Tibial artery (tissue), 4 donors: ENCODE measurements at regions not wholly inside any gene's neighbourhood (a gene's known extent, or its start where the extent isn't known, plus 50 kb on each side); places are given as distances from the start of the nearest gene placed in this dataset.
"Not testable (repeated sequence)": the region's sequence is repeated elsewhere in the genome, so short reads cannot be mapped to it uniquely, and the experiment has no call there.

Source experiments
- DNase-seq, 2 donors: peaks; one replicate each; pipeline ENCODE4 v3.0.0-alpha.2; 2019
- H3K27ac ChIP-seq, 2 donors: fragments of 200-600 bp; sonication (generic) in 1 of 2; 1 replicate in 1 of 2; 2 replicates in 1 of 2; pipeline ENCODE4 v1.5.1; 2018 to 2019; ENCODE audit warnings: mild to moderate bottlenecking in 1 of 2
- H3K27me3 ChIP-seq, 2 donors: fragments of 200-600 bp; sonication (generic) in 1 of 2; one replicate each; pipeline versions ENCODE4 v1.5.1 to v1.6.0; 2016 to 2019
- H3K36me3 ChIP-seq, 3 donors: fragments of 200-600 bp; sonication (generic) in 2 of 3; one replicate each; pipeline ENCODE4 v1.5.1; 2016 to 2019; ENCODE audit warnings: mild to moderate bottlenecking in 2 of 3
- H3K4me1 ChIP-seq, 4 donors: fragments of 200-600 bp; sonication (generic) in 2 of 4; 1 replicate in 3 of 4; 2 replicates in 1 of 4; pipeline ENCODE4 v1.5.1; 2016 to 2019
- H3K4me3 ChIP-seq, 2 donors: fragments of 200-600 bp; sonication (generic) in 1 of 2; 1 replicate in 1 of 2; 2 replicates in 1 of 2; pipeline ENCODE4 v1.5.1; 2018 to 2019; ENCODE audit warnings: mild to moderate bottlenecking in 2 of 2
- H3K9me3 ChIP-seq, 3 donors: fragments of 200-600 bp; sonication (generic) in 1 of 3; one replicate each; pipeline ENCODE4 v1.5.1; 2016 to 2019
- CTCF ChIP-seq, 2 experiments: fragments of 200-600 bp in 1 of 2; fragments of 450-650 bp in 1 of 2; IDR thresholded peaks; one replicate each; pipeline ENCODE4 v1.5.1; 2017 to 2019; ENCODE audit warnings: antibody characterized with exemption in 2 of 2, mild to moderate bottlenecking in 1 of 2, moderate library complexity in 1 of 2
- intact Hi-C: fragments of 100-400 bp; cut with DNase I; formaldehyde crosslinking; loops from one replicate; pipeline ENCODE4 v1.15.0; 2023; ENCODE audit warnings: low total_unique reads

- Histone ChIP-seq H3K4me3 (no peak overlapping the region), H3K27ac (no peak overlapping the region), H3K27me3 (no peaks in the 10 kb centered on the region), H3K36me3 (no peaks in the 10 kb centered on the region), H3K4me1 (no peaks in the 10 kb centered on the region), H3K9me3 (no peaks in the 10 kb centered on the region)
- TF ChIP-seq CTCF (IDR thresholded peaks at IDR 0.05): no peak
- intact Hi-C loops: no loop called here
- DNase-seq: no peak
Measured at GRCh38 chr9:118652912-118653311, 716.3 kb downstream of the BRINP1 start.

- no peak overlapping the region for H3K27ac ChIP-seq
- no peak overlapping the region for H3K4me3 ChIP-seq
- no peak for TF ChIP-seq CTCF (IDR thresholded peaks at IDR 0.05)
- H3K36me3 ChIP-seq: no peaks in the 10 kb centered on the region
- no peaks in the 10 kb centered on the region for H3K27me3 ChIP-seq
- H3K4me1 ChIP-seq: no peaks in the 10 kb centered on the region
- DNase-seq: no peak
- intact Hi-C loops: no loop called here
- H3K9me3 ChIP-seq: no peaks in the 10 kb centered on the region
Measured at GRCh38 chr9:118659011-118659410, 710.2 kb downstream of the BRINP1 start.

- intact Hi-C loops: no loop called here
- Histone ChIP-seq H3K36me3 (no peaks in the 10 kb centered on the region), H3K4me1 (no peaks in the 10 kb centered on the region)
Measured at GRCh38 chr9:118665226-118665919, 703.9 kb downstream of the BRINP1 start.

GRCh38 chr9:118670011-118670953 lies 699.0 kb downstream of the BRINP1 start:
- no peak for DNase-seq
- Histone ChIP-seq H3K27ac (no peak overlapping the region), H3K4me1 (no peaks in the 10 kb centered on the region), H3K27me3 (no peaks in the 10 kb centered on the region), H3K4me3 (no peak overlapping the region), H3K9me3 (no peaks in the 10 kb centered on the region), H3K36me3 (no peaks in the 10 kb centered on the region)
- intact Hi-C loops: no loop called here
- TF ChIP-seq CTCF (IDR thresholded peaks at IDR 0.05): no peak

More at GRCh38 chr9:118665226-118665919, 703.9 kb downstream of the BRINP1 start:
- Histone ChIP-seq H3K27ac (no peak overlapping the region), H3K4me3 (no peak overlapping the region), H3K9me3 (no peaks in the 10 kb centered on the region), H3K27me3 (no peaks in the 10 kb centered on the region)
- DNase-seq: no peak
- TF ChIP-seq CTCF (IDR thresholded peaks at IDR 0.05): no peak

GRCh38 chr9:118674942-118675341 lies 694.3 kb downstream of the BRINP1 start:
- Histone ChIP-seq H3K4me3 (no peak overlapping the region), H3K27ac (no peak overlapping the region), H3K36me3 (no peaks in the 10 kb centered on the region), H3K4me1 (no peaks in the 10 kb centered on the region), H3K27me3 (no peaks in the 10 kb centered on the region), H3K9me3 (no peaks in the 10 kb centered on the region)
- no peak for DNase-seq
- intact Hi-C loops: no loop called here
- TF ChIP-seq CTCF (IDR thresholded peaks at IDR 0.05): no peak

GRCh38 chr9:118677936-118678653 lies 691.1 kb downstream of the BRINP1 start:
- H3K4me1 ChIP-seq, H3K36me3 ChIP-seq, intact Hi-C loops, DNase-seq, H3K27ac ChIP-seq, H3K9me3 ChIP-seq, H3K27me3 ChIP-seq, H3K4me3 ChIP-seq: not testable (repeated sequence)
